Mesothelial cell of epicardium (in vitro differentiated cells): ENCODE measurements at regions not wholly inside any gene's neighbourhood (a gene's known extent, or its start where the extent isn't known, plus 50 kb on each side); places are given as distances from the start of the nearest gene placed in this dataset.

ENCODE experiments used
- DNase-seq, 2 experiments: peaks; one replicate each; pipeline ENCODE4 v3.0.0; 2021; ENCODE audit warnings: low spot score in 2 of 2; ENCODE audit not compliant: unreplicated experiment in 2 of 2
- H3K27ac Mint-ChIP-seq: 2 replicates; pipeline ENCODE4 v1.8.0; 2021; ENCODE audit warnings: mixed read lengths
- H3K27me3 Mint-ChIP-seq: 2 replicates; pipeline ENCODE4 v1.8.0; 2021; ENCODE audit warnings: low read depth, mixed read lengths
- H3K36me3 Mint-ChIP-seq: 2 replicates; pipeline ENCODE4 v1.8.0; 2021; ENCODE audit warnings: mixed read lengths
- H3K4me1 Mint-ChIP-seq: 2 replicates; pipeline ENCODE4 v1.8.0; 2021; ENCODE audit warnings: mixed read lengths
- H3K4me3 Mint-ChIP-seq: 2 replicates; pipeline ENCODE4 v1.8.0; 2021; ENCODE audit warnings: mild to moderate bottlenecking, moderate library complexity, mixed read lengths
- H3K9me3 Mint-ChIP-seq: 2 replicates; pipeline ENCODE4 v1.8.0; 2021; ENCODE audit warnings: mixed read lengths
- TF ChIP-seq, protein P1 (sequence below): fragments of 200-600 bp; sonication (generic); IDR thresholded peaks from one replicate; pipeline ENCODE4 v1.5.0; 2021; ENCODE audit warnings: antibody characterized with exemption; ENCODE audit not compliant: unreplicated experiment

DNA sequence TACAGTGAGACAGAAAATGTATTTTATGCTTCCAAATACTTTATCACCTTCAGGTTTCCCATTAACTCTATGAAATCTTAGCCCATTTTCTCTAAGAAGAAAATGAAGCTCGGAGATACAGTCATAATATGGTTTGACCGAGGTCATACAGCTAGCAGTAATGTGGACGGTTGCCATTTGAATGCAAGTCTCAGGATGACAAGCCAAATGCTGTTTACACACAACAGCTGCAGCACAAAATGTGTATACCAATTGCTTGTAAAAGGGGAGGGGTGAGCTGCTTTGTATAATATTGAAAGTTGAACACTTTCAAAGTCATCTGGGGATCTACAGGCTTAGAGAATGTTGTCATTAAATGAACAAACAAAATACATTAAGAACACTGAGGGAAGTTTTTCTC is 93.8 kb upstream of the FSIP2 start:
- no peak for DNase-seq
- H3K27me3 Mint-ChIP-seq, result no peaks in the 10 kb centered on the region
- H3K27ac Mint-ChIP-seq, result no peak overlapping the region
- TF ChIP-seq, protein P1, sequence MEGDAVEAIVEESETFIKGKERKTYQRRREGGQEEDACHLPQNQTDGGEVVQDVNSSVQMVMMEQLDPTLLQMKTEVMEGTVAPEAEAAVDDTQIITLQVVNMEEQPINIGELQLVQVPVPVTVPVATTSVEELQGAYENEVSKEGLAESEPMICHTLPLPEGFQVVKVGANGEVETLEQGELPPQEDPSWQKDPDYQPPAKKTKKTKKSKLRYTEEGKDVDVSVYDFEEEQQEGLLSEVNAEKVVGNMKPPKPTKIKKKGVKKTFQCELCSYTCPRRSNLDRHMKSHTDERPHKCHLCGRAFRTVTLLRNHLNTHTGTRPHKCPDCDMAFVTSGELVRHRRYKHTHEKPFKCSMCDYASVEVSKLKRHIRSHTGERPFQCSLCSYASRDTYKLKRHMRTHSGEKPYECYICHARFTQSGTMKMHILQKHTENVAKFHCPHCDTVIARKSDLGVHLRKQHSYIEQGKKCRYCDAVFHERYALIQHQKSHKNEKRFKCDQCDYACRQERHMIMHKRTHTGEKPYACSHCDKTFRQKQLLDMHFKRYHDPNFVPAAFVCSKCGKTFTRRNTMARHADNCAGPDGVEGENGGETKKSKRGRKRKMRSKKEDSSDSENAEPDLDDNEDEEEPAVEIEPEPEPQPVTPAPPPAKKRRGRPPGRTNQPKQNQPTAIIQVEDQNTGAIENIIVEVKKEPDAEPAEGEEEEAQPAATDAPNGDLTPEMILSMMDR, result no peak
- peaks cover 10% of the 10 kb centered on the region for H3K4me1 Mint-ChIP-seq
- H3K9me3 Mint-ChIP-seq, result no peaks in the 10 kb centered on the region
- no peaks in the 10 kb centered on the region for H3K36me3 Mint-ChIP-seq
- no peak overlapping the region for H3K4me3 Mint-ChIP-seq

DNA sequence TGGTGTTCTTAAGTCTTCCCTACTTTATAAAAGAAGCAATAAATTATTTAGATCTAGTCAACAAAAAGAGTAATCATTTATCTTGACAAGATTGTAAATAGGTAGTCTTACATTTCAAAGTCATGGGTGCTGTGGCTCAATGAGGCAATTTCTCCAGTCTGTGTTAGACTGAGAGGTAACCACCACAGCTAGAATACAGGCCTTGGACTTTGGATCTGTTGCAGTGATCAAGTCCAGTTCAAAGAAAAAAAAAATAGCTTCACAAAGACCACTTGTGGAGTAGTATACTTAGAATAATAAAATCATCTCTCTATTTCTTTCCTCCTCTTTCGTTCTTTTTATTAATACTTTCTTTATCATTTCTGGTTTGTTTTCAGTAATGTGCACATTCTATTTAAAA is 93.1 kb upstream of the FSIP2 start:
- Mint-ChIP-seq H3K4me1 (peaks cover 10% of the 10 kb centered on the region), H3K36me3 (peaks cover 3% of the 10 kb centered on the region), H3K4me3 (no peak overlapping the region), H3K27me3 (no peaks in the 10 kb centered on the region), H3K27ac (no peak overlapping the region), H3K9me3 (no peaks in the 10 kb centered on the region)
- no peak for DNase-seq
- TF ChIP-seq, protein P1, result no peak

DNA sequence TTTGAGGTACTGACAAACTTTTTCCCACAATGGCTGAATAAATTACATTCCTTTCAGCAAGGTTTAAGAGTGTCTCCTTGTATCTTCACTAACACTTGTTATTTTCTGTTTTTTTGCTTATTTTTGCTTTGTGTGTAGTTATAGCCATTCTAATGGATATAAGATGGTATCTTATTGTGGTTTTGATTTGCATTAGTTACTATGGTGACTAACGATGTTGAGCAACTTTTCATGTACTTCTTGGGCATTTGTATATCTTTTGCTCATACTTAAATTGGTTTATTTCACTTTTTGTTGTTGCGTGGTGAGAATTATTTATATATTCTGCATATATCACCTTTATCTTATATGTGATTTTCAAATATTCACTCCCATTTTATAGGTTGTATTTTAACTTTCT is 79.9 kb upstream of the FSIP2 start:
- no peaks in the 10 kb centered on the region for H3K9me3 Mint-ChIP-seq
- no peak for DNase-seq
- H3K4me3 Mint-ChIP-seq, result no peak overlapping the region
- no peaks in the 10 kb centered on the region for H3K27me3 Mint-ChIP-seq
- no peak overlapping the region for H3K27ac Mint-ChIP-seq
- H3K4me1 Mint-ChIP-seq, result no peaks in the 10 kb centered on the region
- TF ChIP-seq, protein P1, result no peak
- H3K36me3 Mint-ChIP-seq, result no peaks in the 10 kb centered on the region

DNA sequence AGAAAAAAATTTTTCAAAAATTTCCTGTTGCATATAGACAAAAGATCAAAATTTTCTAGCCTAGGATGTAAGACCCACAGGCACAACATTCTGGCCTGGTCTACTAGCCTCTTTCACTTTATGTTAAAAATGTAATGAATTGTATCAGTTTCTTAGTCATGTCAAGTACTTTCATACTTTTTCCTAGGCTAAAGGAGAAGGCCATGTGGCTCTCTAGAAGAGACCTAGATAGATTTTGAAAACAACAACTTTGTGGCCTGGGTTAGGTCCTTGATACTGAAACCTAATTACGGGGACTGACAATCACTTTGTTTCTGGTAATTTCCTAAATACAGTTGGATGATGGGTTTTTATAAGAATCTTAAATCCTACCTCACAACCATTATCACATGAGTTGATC is 74.8 kb upstream of the FSIP2 start:
- H3K4me1 Mint-ChIP-seq, result no peaks in the 10 kb centered on the region
- no peaks in the 10 kb centered on the region for H3K9me3 Mint-ChIP-seq
- H3K36me3 Mint-ChIP-seq, result no peaks in the 10 kb centered on the region
- TF ChIP-seq, protein P1, result no peak
- H3K4me3 Mint-ChIP-seq, result no peak overlapping the region
- DNase-seq, result no peak
- H3K27me3 Mint-ChIP-seq, result no peaks in the 10 kb centered on the region
- no peak overlapping the region for H3K27ac Mint-ChIP-seq

DNA sequence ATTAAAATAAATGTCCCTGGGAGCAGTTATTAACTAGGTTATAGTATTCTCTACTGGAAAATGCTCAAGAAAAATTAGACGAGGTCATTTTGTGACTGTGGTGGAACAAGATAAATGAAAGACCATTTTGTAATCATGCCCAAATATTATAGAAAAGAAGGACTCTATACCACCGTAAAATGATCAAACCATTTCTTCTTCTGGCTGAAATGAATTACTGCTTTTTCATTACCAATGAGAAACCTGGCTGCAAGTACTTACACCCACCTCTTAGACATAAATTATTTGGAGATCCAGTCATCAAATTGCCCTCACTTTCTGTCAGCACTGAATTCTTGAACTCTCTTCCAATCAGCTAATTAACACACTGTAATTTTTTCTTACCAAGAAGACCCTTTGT is 74.2 kb upstream of the FSIP2 start:
- Mint-ChIP-seq H3K4me3 (no peak overlapping the region), H3K9me3 (no peaks in the 10 kb centered on the region), H3K4me1 (no peaks in the 10 kb centered on the region), H3K27ac (no peak overlapping the region), H3K27me3 (no peaks in the 10 kb centered on the region), H3K36me3 (no peaks in the 10 kb centered on the region)
- no peak for DNase-seq
- TF ChIP-seq, protein P1, result no peak

DNA sequence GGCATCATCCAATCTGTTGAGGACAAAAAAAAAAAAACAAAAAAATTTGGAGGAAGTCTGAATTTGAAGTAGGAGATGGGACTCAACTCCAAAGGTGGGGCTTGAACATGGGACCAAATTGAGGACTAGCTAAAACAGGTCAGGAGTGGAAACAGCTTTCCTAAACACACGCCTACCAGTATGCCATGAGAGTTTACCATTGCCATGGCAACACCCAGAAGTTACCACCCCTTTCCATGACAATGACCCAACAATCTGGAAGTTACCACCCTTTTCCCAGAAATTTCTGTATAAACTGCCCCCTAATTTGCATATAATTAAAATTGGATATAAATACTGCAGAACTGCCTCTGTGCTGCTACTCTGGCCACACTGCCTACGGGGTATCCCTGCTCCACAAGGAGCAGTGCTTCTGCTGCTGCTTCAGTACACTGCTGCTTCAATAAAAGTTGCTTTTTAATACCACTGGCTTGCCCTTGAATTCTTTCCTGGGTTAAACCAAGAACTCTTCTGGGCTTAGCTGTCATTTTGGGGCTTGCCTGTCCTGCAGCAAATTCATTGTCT is 73.3 kb upstream of the FSIP2 start:
- TF ChIP-seq, protein P1, result no peak
- no peak for DNase-seq
- Mint-ChIP-seq H3K27ac (no peak overlapping the region), H3K9me3 (no peaks in the 10 kb centered on the region), H3K4me1 (no peaks in the 10 kb centered on the region), H3K4me3 (no peak overlapping the region), H3K36me3 (no peaks in the 10 kb centered on the region), H3K27me3 (no peaks in the 10 kb centered on the region)
